Limb (tissue), 2 donors: ENCODE measurements at regions not wholly inside any gene's neighbourhood (a gene's known extent, or its start where the extent isn't known, plus 50 kb on each side); places are given as distances from the start of the nearest gene placed in this dataset.

ENCODE experiments used
- DNase-seq, 2 donors: peaks; one replicate each; pipeline ENCODE4 v3.0.0-alpha.2; 2016; ENCODE audit errors: extremely low spot score in 2 of 2

GRCh38 chr1:38577937-38578270 lies 281.7 kb downstream of the RRAGC start:
- DNase-seq = no peak

- DNase-seq = no peak
These were observed 282.2 kb downstream of the RRAGC start for GRCh38 chr1:38577385-38577784.

- DNase-seq = peak in 1 of 2 donors; percentile 24
These were observed 283.3 kb downstream of the RRAGC start for GRCh38 chr1:38576241-38576640.

- peak; percentile 27 to 34 for DNase-seq
These were observed 287.8 kb downstream of the RRAGC start for GRCh38 chr1:38571726-38572125.

GRCh38 chr1:38570657-38570975 lies 289.0 kb downstream of the RRAGC start:
- DNase-seq = peak in 1 of 2 donors; percentile 16

GRCh38 chr1:38569932-38570656 lies 289.5 kb downstream of the RRAGC start:
- DNase-seq = peak in 1 of 2 donors; percentile 24

GRCh38 chr1:38568061-38568857 lies 291.3 kb downstream of the RRAGC start:
- no peak for DNase-seq

- DNase-seq = no peak
These were observed 292.2 kb downstream of the RRAGC start for GRCh38 chr1:38567401-38567800.

- no peak for DNase-seq
These were observed 294.5 kb downstream of the RRAGC start for GRCh38 chr1:38565020-38565491.

GRCh38 chr1:38563942-38564735 lies 295.4 kb downstream of the RRAGC start:
- DNase-seq = no peak

- DNase-seq = peak in 1 of 2 donors; percentile 32
These were observed 297.8 kb downstream of the RRAGC start for GRCh38 chr1:38561725-38562124.

- DNase-seq = no peak
These were observed 298.5 kb downstream of the RRAGC start for GRCh38 chr1:38561110-38561509.

- no peak for DNase-seq
These were observed 299.1 kb downstream of the RRAGC start for GRCh38 chr1:38560457-38560856.

GRCh38 chr1:38559446-38560165 lies 300.0 kb downstream of the RRAGC start:
- DNase-seq = peak in 1 of 2 donors; percentile 49

- peak in 1 of 2 donors; percentile 39 for DNase-seq
These were observed 300.8 kb downstream of the RRAGC start for GRCh38 chr1:38558500-38559445.

- no peak for DNase-seq
These were observed 301.5 kb downstream of the RRAGC start for GRCh38 chr1:38558055-38558454.

- DNase-seq = no peak
These were observed 304.0 kb downstream of the RRAGC start for GRCh38 chr1:38555594-38555993.

- DNase-seq = no peak
These were observed 304.4 kb downstream of the RRAGC start for GRCh38 chr1:38555130-38555529.

GRCh38 chr1:38551318-38552307 lies 308.0 kb downstream of the RRAGC start:
- no peak for DNase-seq
